Activated CD4-positive, alpha-beta T cell treated with anti-CD3 and anti-CD28 coated beads, Interleukin-2, amount 50 U/mL, for 48 hours (primary cell): ENCODE measurements at regions not wholly inside any gene's neighbourhood (a gene's known extent, or its start where the extent isn't known, plus 50 kb on each side); places are given as distances from the start of the nearest gene placed in this dataset.

Experiments
- DNase-seq, 2 experiments: peaks; one replicate each; pipeline ENCODE4 v3.0.0-alpha.2; 2020

- DNase-seq, result no peak
Observed at GRCh38 chr3:83302091-83302490, 1540.6 kb upstream of the GBE1 start.

DNA sequence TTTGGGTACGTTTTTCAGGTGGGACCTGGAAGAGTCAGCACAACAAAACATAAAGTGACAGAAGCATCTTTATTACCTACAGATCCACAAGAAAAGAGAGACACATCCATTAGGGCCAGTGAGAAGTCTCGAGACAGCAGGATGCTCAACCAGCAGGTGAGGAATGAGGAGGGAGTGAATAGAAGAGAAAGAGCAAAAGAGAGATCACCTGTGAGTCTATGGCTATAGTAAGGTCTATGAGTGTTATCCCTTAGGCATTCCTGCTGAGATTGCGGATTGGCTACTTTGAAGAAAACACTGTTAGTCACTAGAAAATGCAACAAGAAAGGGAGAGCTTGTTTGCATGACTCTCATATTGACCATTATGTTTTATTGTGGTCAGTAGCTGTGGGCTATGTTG lies 1556.2 kb upstream of the GBE1 start:
- no peak for DNase-seq

DNA sequence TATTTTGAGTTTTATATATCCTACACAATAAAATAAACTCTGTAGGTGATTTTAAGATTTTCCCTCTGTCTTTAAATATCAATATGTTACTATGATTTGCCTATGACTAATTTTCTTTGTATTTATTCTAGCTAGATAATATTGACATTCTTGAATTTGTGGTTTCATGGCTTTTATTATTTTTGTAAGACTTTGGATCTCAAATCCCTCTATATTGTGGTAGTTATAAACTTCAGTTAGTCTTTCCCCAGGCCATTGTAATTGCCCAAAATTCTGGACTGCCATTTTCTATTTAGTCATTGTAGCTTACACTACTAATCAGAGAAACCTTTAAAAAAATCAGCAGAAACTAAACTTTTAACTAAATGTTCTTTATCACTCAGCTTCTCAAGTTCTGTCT lies 1559.3 kb upstream of the GBE1 start:
- DNase-seq, result no peak

DNA sequence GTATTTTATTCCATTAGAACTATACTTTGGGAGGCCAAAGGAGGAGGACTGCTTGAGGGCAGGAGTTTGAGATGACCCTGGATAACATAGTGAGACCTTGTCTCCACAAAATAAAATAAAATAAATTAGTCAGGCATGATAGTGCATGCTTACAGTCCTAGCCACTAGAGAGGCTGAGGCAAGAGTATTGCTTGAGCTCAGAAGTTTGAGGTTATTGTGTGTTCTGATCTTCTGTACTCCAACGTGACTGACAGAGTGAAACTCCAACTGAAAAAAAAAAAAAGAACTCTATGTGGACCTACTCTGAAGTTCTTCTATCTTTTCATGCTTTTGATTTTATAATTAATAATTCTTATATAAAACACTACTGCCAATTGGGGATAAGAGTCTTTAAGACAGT lies 1560.0 kb upstream of the GBE1 start:
- DNase-seq, result no peak

GRCh38 chr3:83321891-83322290 lies 1560.4 kb upstream of the GBE1 start:
- DNase-seq, result no peak

- no peak for DNase-seq
Observed at GRCh38 chr3:83354205-83354604, 1592.8 kb upstream of the GBE1 start.

DNA sequence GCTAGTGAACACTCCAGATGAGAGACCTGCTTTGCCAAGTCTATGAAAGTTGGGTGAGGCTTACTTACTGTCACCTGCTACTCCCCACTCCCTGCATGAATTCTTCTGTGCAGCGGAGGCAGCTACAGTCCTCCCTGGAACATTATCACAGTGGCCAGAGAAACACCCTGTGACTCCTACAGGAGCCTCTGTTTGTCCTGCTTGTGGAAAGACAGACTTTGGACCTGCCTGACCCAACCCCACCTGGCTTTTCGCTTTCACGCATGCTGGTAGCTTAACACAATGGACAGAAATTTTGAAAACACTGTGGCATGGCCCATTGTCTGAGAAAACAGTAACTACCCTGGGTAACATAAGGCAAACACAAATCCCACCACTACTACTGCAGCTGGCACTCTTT lies 1565.5 kb upstream of the CADM2 start:
- no peak for DNase-seq

DNA sequence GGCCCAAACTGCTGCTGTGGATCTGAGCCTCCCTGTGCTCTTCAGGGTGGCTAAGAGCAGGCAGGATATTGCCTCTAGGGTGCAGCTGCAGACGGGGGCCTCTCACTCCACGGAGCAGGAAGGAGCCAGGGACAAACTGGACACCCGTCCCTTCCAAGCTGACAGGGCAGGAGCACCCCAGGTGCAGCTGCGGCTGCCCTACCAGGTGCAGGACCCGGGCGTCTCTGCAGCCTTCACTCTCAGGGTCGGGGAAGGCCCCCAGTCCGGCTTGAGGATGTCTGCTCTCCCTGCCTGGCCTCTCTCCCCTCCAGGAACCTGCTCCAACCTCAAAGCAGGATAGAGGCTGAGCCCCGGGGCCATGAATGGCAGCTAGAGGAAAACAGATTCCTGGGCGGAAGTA lies 1554.9 kb upstream of the CADM2 start:
- DNase-seq, result no peak

DNA sequence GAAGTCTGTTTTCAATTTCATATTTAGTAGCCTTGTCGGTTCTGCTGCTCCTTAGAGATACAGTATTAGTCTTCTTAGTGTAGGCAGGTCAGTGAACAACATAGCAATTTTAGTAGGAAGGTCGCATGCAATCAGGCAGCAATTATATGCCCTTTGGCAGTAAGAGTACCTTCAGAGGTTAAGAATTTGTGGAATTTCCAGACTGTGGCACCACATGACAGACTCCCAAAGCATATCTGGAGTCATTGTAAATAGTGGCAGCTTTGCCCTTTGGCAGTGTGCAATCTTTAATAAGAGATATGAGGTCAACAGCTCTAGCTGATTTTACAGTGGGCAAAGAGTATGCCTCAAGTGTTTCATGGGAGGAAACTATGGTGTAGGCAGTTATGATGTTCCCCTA lies 1532.5 kb upstream of the CADM2 start:
- no peak for DNase-seq

DNA sequence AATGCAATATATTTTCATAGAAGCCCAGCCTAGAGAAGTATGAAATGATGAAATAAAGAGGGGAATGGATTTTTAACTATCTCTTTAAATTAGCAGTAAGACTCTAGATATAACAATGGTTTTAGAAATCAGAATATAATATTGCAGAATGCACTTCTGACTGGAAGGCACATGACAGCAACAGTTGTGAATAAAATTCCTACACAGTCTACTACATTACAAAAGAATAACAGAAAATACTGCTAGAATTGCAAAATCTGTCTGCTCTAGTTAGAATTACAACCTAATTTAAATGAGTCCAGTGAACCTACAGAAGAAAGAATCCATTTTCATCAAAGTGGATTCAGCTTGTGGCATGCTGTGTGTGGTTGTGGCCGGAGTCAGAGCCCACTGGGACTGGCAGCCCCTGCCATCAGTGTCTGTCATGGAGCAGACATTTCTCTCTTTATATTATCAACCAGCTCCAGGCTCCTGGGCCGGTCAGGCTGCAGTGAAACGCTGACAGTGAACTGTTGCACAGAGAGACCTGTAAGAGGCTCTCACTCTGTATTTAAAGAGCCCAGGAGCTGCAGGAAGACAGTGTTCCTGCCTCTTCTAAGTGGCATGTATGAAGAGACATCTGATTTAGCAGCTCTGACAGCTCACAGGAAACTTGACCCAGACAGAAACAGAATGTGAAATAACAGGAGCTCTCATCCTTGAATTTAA lies 1523.8 kb upstream of the CADM2 start:
- no peak for DNase-seq

DNA sequence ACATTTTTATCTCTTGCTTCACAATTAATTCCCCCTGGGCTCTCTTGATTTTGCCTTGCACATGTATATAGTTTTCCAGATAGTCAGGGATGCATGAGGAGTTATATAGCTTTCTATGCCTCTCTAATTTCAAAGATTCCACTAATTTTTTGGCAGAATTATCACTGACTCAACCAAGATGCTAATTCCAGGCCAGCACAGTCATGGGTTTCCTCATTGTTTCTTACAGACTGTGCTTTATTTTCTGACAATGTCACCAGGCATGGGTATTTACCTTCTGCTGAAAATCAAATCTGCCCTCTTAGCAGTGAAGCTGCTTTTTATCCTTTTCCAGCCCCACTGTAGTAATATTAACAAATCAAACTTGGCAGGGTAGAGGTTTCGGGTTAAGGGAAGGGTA lies 1520.6 kb upstream of the CADM2 start:
- no peak for DNase-seq

DNA sequence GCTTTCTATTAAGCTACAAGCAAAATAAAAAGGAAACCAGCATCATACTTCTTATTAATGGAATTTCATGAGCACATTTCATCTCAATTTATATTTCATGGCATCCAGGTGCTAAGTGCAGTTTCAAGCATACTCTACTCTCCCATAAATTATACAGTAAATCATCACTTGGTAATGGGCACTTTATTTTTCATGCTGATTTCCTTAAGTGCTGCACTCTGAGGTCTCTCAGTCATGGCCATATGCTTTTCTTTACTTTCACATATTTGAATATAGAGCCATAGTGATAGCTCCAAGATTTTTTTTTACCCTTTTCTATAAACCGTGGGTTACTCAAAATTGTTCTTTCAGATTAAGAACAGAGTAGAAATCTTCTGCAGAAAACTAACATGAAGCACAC lies 1505.7 kb upstream of the CADM2 start:
- no peak for DNase-seq

GRCh38 chr3:83454353-83454752 lies 1504.4 kb upstream of the CADM2 start:
- no peak for DNase-seq

DNA sequence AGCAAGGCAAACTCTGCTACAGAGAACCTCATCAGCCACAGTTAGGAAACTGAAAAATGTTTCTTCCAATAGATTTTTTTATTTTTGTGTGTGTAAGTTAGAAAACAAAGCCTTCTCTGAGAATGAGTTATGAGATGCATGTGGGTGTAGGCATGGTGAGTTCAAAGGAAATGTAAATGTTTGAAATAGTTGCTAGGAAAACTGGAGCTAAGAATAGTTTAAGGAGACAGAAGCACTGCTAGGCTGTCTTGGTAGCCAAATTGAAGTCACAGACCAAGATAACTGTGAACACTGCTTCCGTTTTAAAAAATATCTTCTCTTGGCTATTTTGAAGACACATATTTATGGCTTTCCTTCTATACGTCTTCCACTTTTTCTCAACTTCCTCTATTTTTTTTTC lies 1501.2 kb upstream of the CADM2 start:
- DNase-seq, result no peak

GRCh38 chr3:83460052-83460451 lies 1498.7 kb upstream of the CADM2 start:
- DNase-seq, result no peak

DNA sequence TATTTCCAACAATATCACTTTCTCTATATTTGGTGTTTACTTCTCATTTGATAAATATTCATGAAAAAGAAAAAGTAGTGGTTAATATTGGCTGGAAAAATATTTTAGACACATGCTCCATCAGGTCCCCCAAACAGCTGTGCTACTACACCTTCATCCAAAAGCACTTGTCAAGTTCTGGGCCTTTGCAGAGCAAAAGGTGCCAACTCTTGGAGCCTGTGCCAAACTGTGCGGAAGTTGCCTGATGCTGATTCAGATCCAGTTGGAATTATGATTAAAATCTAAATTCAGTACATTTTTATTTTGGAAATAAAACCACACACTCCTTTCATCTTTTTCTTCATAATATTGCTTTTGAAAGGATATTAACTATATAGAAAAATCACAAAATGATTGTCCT lies 1497.4 kb upstream of the CADM2 start:
- no peak for DNase-seq

GRCh38 chr3:83477563-83477962 lies 1481.2 kb upstream of the CADM2 start:
- DNase-seq, result no peak

GRCh38 chr3:83482402-83483070 lies 1476.3 kb upstream of the CADM2 start:
- DNase-seq, result no peak

DNA sequence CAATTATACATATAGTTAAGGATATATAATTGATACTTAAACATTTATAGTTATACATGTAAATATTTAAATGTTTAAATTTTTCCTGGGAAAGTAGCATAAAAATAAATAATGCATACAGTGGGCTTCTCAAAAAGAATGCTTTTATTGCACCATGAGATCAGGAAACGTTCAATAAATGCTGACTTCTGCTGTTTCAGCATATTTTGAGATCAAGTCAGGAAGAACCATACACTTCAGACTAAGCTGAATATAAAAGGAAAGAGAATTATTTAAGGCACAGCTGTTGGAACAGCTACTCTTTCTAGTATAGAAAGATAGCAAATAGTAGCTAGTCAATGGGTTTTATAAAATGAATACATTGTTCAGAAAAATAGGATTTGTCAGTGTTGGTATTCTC lies 1462.3 kb upstream of the CADM2 start:
- DNase-seq, result no peak

GRCh38 chr3:83498361-83499016 lies 1460.3 kb upstream of the CADM2 start:
- no peak for DNase-seq

- no peak for DNase-seq
Observed at GRCh38 chr3:83500422-83500821, 1458.4 kb upstream of the CADM2 start.

DNA sequence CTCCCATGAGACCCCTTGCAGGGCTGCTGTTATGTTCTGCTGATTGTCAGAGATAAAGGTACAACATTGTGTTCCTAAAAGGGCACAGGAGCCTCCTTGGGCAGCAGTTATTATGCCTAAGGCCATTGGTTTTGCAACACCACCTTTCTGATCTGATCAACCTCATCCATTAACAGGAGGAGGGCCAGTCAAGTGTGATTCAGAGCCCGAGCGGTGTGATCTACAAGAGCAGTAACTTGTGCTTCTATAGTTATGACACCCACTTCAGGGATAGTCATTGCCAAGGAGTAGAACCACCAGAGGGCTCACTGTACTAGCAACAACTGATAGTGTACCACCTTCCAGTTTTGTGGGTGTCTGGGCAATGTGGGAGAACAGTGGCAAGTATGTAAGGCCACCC lies 1457.9 kb upstream of the CADM2 start:
- DNase-seq, result no peak

DNA sequence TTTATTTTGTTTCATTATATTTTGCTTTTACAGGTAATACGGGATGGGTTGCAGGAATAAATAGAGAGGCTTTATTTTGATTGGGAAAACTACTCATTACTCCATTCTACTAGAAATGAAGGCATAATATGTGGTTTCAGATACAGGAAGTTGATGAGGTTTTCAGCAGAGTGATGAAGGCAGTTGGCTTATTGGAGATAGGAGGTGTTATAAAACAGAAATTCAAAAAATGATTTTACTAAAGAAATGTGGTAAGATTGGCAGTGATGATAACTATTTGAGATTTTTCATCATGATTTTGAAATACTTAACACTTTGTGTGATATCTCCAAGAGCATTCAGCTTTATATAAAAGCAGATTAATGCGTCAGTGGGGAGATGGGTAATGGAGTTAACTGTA lies 1445.7 kb upstream of the CADM2 start:
- DNase-seq, result no peak

GRCh38 chr3:83513677-83514076 lies 1445.1 kb upstream of the CADM2 start:
- DNase-seq, result no peak
